Transverse colon (tissue), 4 donors: ENCODE measurements at regions not wholly inside any gene's neighbourhood (a gene's known extent, or its start where the extent isn't known, plus 50 kb on each side); places are given as distances from the start of the nearest gene placed in this dataset.

ENCODE experiments used
- DNase-seq: peaks from one replicate; pipeline ENCODE4 v3.0.0-alpha.2; 2019
- H3K27ac ChIP-seq, 4 donors: fragments of 200-600 bp; sonication (generic); 2 replicates each; pipeline ENCODE4 v1.5.1; 2016 to 2018; ENCODE audit warnings: inconsistent platforms in 4 of 4
- H3K27me3 ChIP-seq: fragments of 200-600 bp; sonication (generic); 2 replicates; pipeline ENCODE4 v1.5.1; 2017; ENCODE audit warnings: inconsistent platforms
- H3K36me3 ChIP-seq, 4 donors: fragments of 200-600 bp; sonication (generic); 2 replicates each; pipeline ENCODE4 v1.5.1; 2017 to 2019; ENCODE audit warnings: inconsistent platforms in 4 of 4
- H3K4me1 ChIP-seq, 4 donors: fragments of 200-600 bp; sonication (generic); 2 replicates each; pipeline ENCODE4 v1.5.1; 2017 to 2020; ENCODE audit warnings: inconsistent platforms in 4 of 4
- H3K4me3 ChIP-seq, 4 donors: fragments of 200-600 bp; sonication (generic); 1 replicate in 1 of 4; 2 replicates in 3 of 4; pipeline versions ENCODE4 v1.5.1 to v1.6.1; 2017 to 2019; ENCODE audit warnings: inconsistent platforms in 4 of 4
- H3K9me3 ChIP-seq, 2 donors: fragments of 200-600 bp; sonication (generic); 2 replicates each; pipeline ENCODE4 v1.5.1; 2017 to 2019; ENCODE audit warnings: inconsistent platforms in 2 of 2
- EP300 ChIP-seq: sonication (generic); formaldehyde crosslinking; IDR thresholded peaks from one replicate; pipeline ENCODE4 v1.6.1; 2017; ENCODE audit warnings: antibody characterized with exemption, low read depth
- POLR2A ChIP-seq: fragments of 450-650 bp; IDR thresholded peaks from one replicate; pipeline ENCODE4 v1.6.1; 2016; ENCODE audit warnings: antibody characterized with exemption, mild to moderate bottlenecking, moderate library complexity
- POLR2AphosphoS5 ChIP-seq, 3 donors: sonication (generic); formaldehyde crosslinking; IDR thresholded peaks; one replicate each; pipeline ENCODE4 v1.6.1; 2016; ENCODE audit warnings: antibody characterized with exemption in 3 of 3
- WGBS, 2 donors: methylation state at CpG; one replicate each; pipeline ENCODE4 v1.1.5; 2018; ENCODE audit warnings: low coverage in 1 of 2; 5-methylcytosine and 5-hydroxymethylcytosine counted together
- in situ Hi-C, 4 donors: fragments of 200-750 bp; cut with MboI; loops; one replicate each; pipeline versions ENCODE4 v1.15.0 to v1.15.1; 2017; ENCODE audit warnings: low sequenced_read_pairs in 3 of 4, low pct_ligation_motif_present in 1 of 4, low pct_unique_long_range_greater_than_20kb in 1 of 4
- intact Hi-C: fragments of 100-400 bp; cut with DNase I; formaldehyde crosslinking; loops from one replicate; pipeline ENCODE4 v1.15.1; 2023; ENCODE audit warnings: low total_unique reads
- TF ChIP-seq, protein P1 (sequence below), 5 experiments: fragments of 200-600 bp in 3 of 5; fragments of 450-650 bp in 2 of 5; sonication (generic) in 3 of 5; IDR thresholded peaks; 1 replicate in 2 of 5; 2 replicates in 3 of 5; pipeline ENCODE4 v1.5.1; 2016 to 2017; ENCODE audit warnings: antibody characterized with exemption in 5 of 5, inconsistent platforms in 3 of 5, mild to moderate bottlenecking in 2 of 5, moderate library complexity in 1 of 5

DNA sequence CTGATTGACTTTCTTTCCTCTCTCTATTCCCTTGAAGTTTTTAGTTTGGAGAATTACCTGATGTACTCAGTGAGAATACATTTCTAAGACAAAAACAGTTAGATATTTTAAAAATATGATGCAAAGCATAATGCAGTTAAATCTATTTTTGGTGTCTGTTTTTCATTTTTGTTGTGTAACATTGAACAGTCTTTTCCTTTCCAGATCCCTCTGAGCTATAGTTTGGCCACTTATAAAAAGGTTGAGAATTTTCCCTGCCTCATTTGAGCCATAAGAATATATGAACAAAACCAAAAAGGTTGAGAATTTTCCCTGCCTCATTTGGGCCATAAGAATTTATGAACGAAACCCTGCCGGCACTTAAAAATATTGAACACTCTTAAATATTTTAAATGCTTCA, 57.0 kb upstream of the IPO5 start:
- TF ChIP-seq, protein P1, sequence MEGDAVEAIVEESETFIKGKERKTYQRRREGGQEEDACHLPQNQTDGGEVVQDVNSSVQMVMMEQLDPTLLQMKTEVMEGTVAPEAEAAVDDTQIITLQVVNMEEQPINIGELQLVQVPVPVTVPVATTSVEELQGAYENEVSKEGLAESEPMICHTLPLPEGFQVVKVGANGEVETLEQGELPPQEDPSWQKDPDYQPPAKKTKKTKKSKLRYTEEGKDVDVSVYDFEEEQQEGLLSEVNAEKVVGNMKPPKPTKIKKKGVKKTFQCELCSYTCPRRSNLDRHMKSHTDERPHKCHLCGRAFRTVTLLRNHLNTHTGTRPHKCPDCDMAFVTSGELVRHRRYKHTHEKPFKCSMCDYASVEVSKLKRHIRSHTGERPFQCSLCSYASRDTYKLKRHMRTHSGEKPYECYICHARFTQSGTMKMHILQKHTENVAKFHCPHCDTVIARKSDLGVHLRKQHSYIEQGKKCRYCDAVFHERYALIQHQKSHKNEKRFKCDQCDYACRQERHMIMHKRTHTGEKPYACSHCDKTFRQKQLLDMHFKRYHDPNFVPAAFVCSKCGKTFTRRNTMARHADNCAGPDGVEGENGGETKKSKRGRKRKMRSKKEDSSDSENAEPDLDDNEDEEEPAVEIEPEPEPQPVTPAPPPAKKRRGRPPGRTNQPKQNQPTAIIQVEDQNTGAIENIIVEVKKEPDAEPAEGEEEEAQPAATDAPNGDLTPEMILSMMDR (IDR thresholded peaks at IDR 0.05) = no peak
- no peak for TF ChIP-seq EP300
- TF ChIP-seq POLR2A = no peak
- TF ChIP-seq POLR2AphosphoS5 (IDR thresholded peaks at IDR 0.05) = no peak
- Histone ChIP-seq H3K27ac (no peak overlapping the region), H3K4me1 (peaks cover 0 to 7% (median 0%) of the 10 kb centered on the region in 4 donors), H3K36me3 (no peaks in the 10 kb centered on the region), H3K9me3 (no peaks in the 10 kb centered on the region), H3K4me3 (no peak overlapping the region), H3K27me3 (no peaks in the 10 kb centered on the region)
- 78 to 94% methylated on average over 2 of the region's 2 CpGs for WGBS, 2 donors
- in situ Hi-C loops (no loop called here), intact Hi-C loops (no loop called here)
- DNase-seq = no peak

DNA sequence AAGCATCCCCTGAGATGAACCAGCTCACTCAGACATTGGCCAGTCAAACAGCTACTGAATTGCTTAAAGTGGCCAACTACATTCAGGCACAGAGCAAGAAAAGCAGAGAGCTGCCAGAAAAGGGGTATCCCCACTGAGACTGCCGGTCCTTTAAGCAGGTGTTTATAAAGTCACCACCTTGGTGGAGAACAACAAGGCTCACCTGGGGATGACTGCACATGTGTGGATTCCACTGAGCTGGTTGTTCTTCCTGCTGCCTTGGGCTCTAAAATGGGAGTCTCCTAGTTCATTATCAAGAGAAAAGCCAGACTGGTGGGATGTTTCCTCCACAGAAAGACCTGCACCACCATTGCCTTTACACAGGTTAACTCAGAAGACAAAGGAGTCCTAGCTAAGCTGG, 51.8 kb upstream of the IPO5 start:
- WGBS, 2 donors = 50 to 60% methylated on average over 1 of the region's 1 CpG
- TF ChIP-seq POLR2AphosphoS5 (IDR thresholded peaks at IDR 0.05) (no peak), POLR2A (no peak), EP300 (no peak)
- TF ChIP-seq, protein P1 (IDR thresholded peaks at IDR 0.05) = no peak
- intact Hi-C loops = no loop called here
- no peaks in the 10 kb centered on the region for H3K27me3 ChIP-seq
- no peaks in the 10 kb centered on the region for H3K36me3 ChIP-seq
- in situ Hi-C loops = no loop called here
- H3K9me3 ChIP-seq = no peaks in the 10 kb centered on the region
- H3K4me1 ChIP-seq = peaks cover 0 to 7% (median 0%) of the 10 kb centered on the region in 4 donors
- no peak for DNase-seq
- H3K27ac ChIP-seq = no peak overlapping the region
- H3K4me3 ChIP-seq = no peak overlapping the region
